ENCODE measurements at regions not wholly inside any gene's neighbourhood (a gene's known extent, or its start where the extent isn't known, plus 50 kb on each side); places are given as distances from the start of the nearest gene placed in this dataset.

- Histone ChIP-seq H3K27me3 (no peaks in the 10 kb centered on the region), H3K4me3 (no peak overlapping the region), H3K4me2 (peak overlapping the region; percentile 20), H3K36me3 (replicated peaks; ENCODE audit: insufficient read depth, low read depth) (no peaks in the 10 kb centered on the region), H3K27ac (peak overlapping the region; percentile 36), H3K9me2 (replicated peaks; ENCODE audit: insufficient read depth) (no peaks in the 10 kb centered on the region), H2AFZ (peak overlapping the region; percentile 26), H3K4me1 (ENCODE audit: insufficient read depth) (peaks cover 9% of the 10 kb centered on the region), H4K20me1 (ENCODE audit: insufficient read depth, poor library complexity, severe bottlenecking) (no peaks in the 10 kb centered on the region), H3K79me2 (no peaks in the 10 kb centered on the region), H3K9me3 (ENCODE audit: low read depth) (no peaks in the 10 kb centered on the region)
- DNase-seq (ENCODE audit: low spot score): peak; percentile 57
- no peak for TF ChIP-seq EZH2 (IDR thresholded peaks at IDR 0.05; ENCODE audit: borderline replicate concordance)
- no peak for TF ChIP-seq CTCF (IDR thresholded peaks at IDR 0.05; ENCODE audit: poor library complexity)
- no peak for TF ChIP-seq EZH2phosphoT487 (IDR thresholded peaks at IDR 0.05; ENCODE audit: low read depth, severe bottlenecking, unreplicated experiment)
- WGBS (ENCODE audit: low lambda C conversion rate, missing lambda C conversion rate): 38% methylated on average over 3 of the region's 3 CpGs
Measured at GRCh38 chr10:57628592-57629284, 639.0 kb downstream of the IPMK start.

DNA sequence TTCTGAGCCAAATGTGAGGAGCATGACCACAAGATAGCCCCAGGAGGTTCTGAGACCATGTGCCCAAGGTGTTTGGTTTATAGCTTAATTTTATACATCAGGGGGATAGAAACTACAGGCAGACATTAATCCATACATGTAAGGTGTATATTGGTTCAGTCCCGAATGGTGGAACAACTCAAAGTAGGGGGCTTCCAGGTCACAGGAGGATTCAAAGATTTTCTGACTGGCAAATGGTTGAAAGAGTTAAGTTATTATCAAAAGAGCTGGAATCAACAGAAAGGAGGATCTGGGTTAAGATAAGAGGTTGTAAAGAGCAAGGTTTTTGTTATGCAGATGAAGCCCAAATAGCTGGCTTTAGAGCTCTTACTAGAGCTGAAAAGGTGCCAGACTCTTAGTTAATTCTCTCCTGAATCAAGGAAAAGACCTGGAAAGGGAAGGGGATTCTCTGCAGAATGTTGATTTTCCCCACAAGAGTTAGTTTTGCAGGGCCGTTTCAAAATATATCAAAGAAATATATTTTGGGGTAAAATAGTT lies 640.0 kb downstream of the IPMK start:
- Histone ChIP-seq H3K36me3 (replicated peaks; ENCODE audit: insufficient read depth, low read depth) (no peaks in the 10 kb centered on the region), H2AFZ (no peak overlapping the region), H3K79me2 (no peaks in the 10 kb centered on the region), H4K20me1 (ENCODE audit: insufficient read depth, poor library complexity, severe bottlenecking) (no peaks in the 10 kb centered on the region), H3K4me3 (no peak overlapping the region), H3K9me3 (ENCODE audit: low read depth) (no peaks in the 10 kb centered on the region), H3K4me2 (peak overlapping the region; percentile 20), H3K9me2 (replicated peaks; ENCODE audit: insufficient read depth) (no peaks in the 10 kb centered on the region), H3K4me1 (ENCODE audit: insufficient read depth) (peaks cover 9% of the 10 kb centered on the region), H3K27ac (no peak overlapping the region), H3K27me3 (no peaks in the 10 kb centered on the region)
- WGBS (ENCODE audit: low lambda C conversion rate, missing lambda C conversion rate): 23% methylated on average over 2 of the region's 2 CpGs
- TF ChIP-seq EZH2phosphoT487 (IDR thresholded peaks at IDR 0.05; ENCODE audit: low read depth, severe bottlenecking, unreplicated experiment) (no peak), CTCF (IDR thresholded peaks at IDR 0.05; ENCODE audit: poor library complexity) (no peak), EZH2 (IDR thresholded peaks at IDR 0.05; ENCODE audit: borderline replicate concordance) (no peak)
- no peak for DNase-seq (ENCODE audit: low spot score)

DNA sequence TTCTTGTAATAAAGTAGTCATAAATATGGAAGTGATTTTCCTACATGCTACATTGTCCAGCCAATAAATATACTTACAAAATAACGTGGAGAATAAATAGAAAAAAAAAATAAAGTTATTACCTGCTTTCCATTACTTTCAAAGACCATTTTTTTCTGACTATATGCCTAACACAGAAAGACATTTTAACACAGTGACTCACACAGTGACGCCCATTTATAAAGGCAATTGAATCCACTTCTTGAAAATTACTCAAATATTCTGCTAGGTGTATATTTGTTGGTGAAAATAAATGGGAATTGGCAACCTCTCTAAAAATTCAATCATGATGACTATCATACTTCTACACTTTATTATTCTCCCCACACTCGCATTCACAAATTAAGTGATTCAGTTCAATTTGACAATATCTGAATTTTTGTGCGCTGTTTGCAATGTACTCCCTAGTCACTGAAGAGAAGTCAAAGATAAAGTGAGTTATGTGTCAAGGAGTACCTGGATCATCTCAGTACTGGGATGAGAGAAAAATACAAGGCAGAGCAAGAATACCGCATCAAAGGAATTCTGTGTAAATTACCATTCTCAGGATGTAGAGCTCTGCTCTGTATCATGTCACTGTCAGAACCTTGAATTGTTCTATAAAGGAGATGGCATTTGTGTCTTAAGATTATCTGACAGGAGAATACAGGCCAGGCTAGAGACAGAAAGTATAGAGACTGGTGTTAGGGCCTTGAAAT lies 642.7 kb downstream of the IPMK start:
- no peak overlapping the region for H2AFZ ChIP-seq
- H3K9me2 ChIP-seq (replicated peaks; ENCODE audit: insufficient read depth): no peaks in the 10 kb centered on the region
- 44% methylated on average over 5 of the region's 5 CpGs for WGBS (ENCODE audit: low lambda C conversion rate, missing lambda C conversion rate)
- H3K9me3 ChIP-seq (ENCODE audit: low read depth): no peaks in the 10 kb centered on the region
- no peak overlapping the region for H3K27ac ChIP-seq
- H3K27me3 ChIP-seq: no peaks in the 10 kb centered on the region
- H3K36me3 ChIP-seq (replicated peaks; ENCODE audit: insufficient read depth, low read depth): no peaks in the 10 kb centered on the region
- DNase-seq (ENCODE audit: low spot score): no peak
- TF ChIP-seq EZH2 (IDR thresholded peaks at IDR 0.05; ENCODE audit: borderline replicate concordance) (no peak), EZH2phosphoT487 (IDR thresholded peaks at IDR 0.05; ENCODE audit: low read depth, severe bottlenecking, unreplicated experiment) (no peak), CTCF (IDR thresholded peaks at IDR 0.05; ENCODE audit: poor library complexity) (no peak)
- H4K20me1 ChIP-seq (ENCODE audit: insufficient read depth, poor library complexity, severe bottlenecking): no peaks in the 10 kb centered on the region
- peaks cover 9% of the 10 kb centered on the region for H3K4me1 ChIP-seq (ENCODE audit: insufficient read depth)
- H3K79me2 ChIP-seq: no peaks in the 10 kb centered on the region
- H3K4me3 ChIP-seq: no peak overlapping the region
- no peak overlapping the region for H3K4me2 ChIP-seq

Data from hepatocyte (in vitro differentiated cells).